ENCODE measurements at regions not wholly inside any gene's neighbourhood (a gene's known extent, or its start where the extent isn't known, plus 50 kb on each side); places are given as distances from the start of the nearest gene placed in this dataset.

GRCh38 chr5:103668281-103668680, 105.7 kb upstream of the NUDT12 start:
- peaks cover 5% of the 10 kb centered on the region for H3K4me1 ChIP-seq (ENCODE audit: insufficient read depth, low read length)
- H3K9ac ChIP-seq (ENCODE audit: low read length): no peak overlapping the region
- H2AFZ ChIP-seq (ENCODE audit: low read depth, low read length): no peak overlapping the region
- Mint-ChIP-seq H3K9me3 (ENCODE audit: unreplicated experiment) (peaks cover 2% of the 10 kb centered on the region), H3K27me3 (ENCODE audit: low read depth, unreplicated experiment) (no peaks in the 10 kb centered on the region), H3K4me3 (ENCODE audit: unreplicated experiment) (no peak overlapping the region), H3K4me1 (ENCODE audit: low read depth, unreplicated experiment) (peaks cover 8% of the 10 kb centered on the region), H3K27ac (ENCODE audit: unreplicated experiment) (no peak overlapping the region), H3K36me3 (ENCODE audit: low read depth, unreplicated experiment) (no peaks in the 10 kb centered on the region)
- no peaks in the 10 kb centered on the region for H3K79me2 ChIP-seq (ENCODE audit: insufficient read depth, low read length)
- H3K4me2 ChIP-seq (ENCODE audit: low read length): no peak overlapping the region
- H4K20me1 ChIP-seq (ENCODE audit: insufficient read depth, low read length): no peaks in the 10 kb centered on the region
- H3K9me3 ChIP-seq (ENCODE audit: insufficient read depth, low read depth, low read length): no peaks in the 10 kb centered on the region
- no peaks in the 10 kb centered on the region for H3K36me3 ChIP-seq (ENCODE audit: insufficient read depth, low read length)
- H3K27me3 ChIP-seq (ENCODE audit: insufficient read depth, low read length): no peaks in the 10 kb centered on the region
- TF ChIP-seq EZH2 (IDR thresholded peaks at IDR 0.05; ENCODE audit: insufficient read depth, low read length): no peak
- TF ChIP-seq CTCF (IDR thresholded peaks at IDR 0.05; ENCODE audit: insufficient read depth, low read depth, low read length): no peak
- H3K27ac ChIP-seq (ENCODE audit: low read depth, low read length): no peak overlapping the region
- FAIRE-seq (no peak), DNase-seq (ENCODE audit: low read depth) (no peak)
- H3K4me3 ChIP-seq (ENCODE audit: insufficient read depth, low read depth, low read length): no peak overlapping the region

- Mint-ChIP-seq H3K36me3 (ENCODE audit: low read depth, unreplicated experiment) (no peaks in the 10 kb centered on the region), H3K27me3 (ENCODE audit: low read depth, unreplicated experiment) (no peaks in the 10 kb centered on the region), H3K9me3 (ENCODE audit: unreplicated experiment) (peaks cover 8% of the 10 kb centered on the region), H3K4me3 (ENCODE audit: unreplicated experiment) (no peak overlapping the region), H3K27ac (ENCODE audit: unreplicated experiment) (peak overlapping the region; percentile 63), H3K4me1 (ENCODE audit: low read depth, unreplicated experiment) (peaks cover 8% of the 10 kb centered on the region)
- TF ChIP-seq CTCF (IDR thresholded peaks at IDR 0.05; ENCODE audit: insufficient read depth, low read depth, low read length) (no peak), EZH2 (IDR thresholded peaks at IDR 0.05; ENCODE audit: insufficient read depth, low read length) (no peak)
- Histone ChIP-seq H3K4me1 (ENCODE audit: insufficient read depth, low read length) (peaks cover 5% of the 10 kb centered on the region), H3K4me2 (ENCODE audit: low read length) (peak overlapping the region; percentile 31), H3K9me3 (ENCODE audit: insufficient read depth, low read depth, low read length) (no peaks in the 10 kb centered on the region), H3K79me2 (ENCODE audit: insufficient read depth, low read length) (no peaks in the 10 kb centered on the region), H4K20me1 (ENCODE audit: insufficient read depth, low read length) (no peaks in the 10 kb centered on the region), H3K4me3 (ENCODE audit: insufficient read depth, low read depth, low read length) (no peak overlapping the region), H3K9ac (ENCODE audit: low read length) (no peak overlapping the region), H3K36me3 (ENCODE audit: insufficient read depth, low read length) (no peaks in the 10 kb centered on the region), H2AFZ (ENCODE audit: low read depth, low read length) (no peak overlapping the region), H3K27me3 (ENCODE audit: insufficient read depth, low read length) (no peaks in the 10 kb centered on the region), H3K27ac (ENCODE audit: low read depth, low read length) (no peak overlapping the region)
- FAIRE-seq (no peak), DNase-seq (ENCODE audit: low read depth) (peak; percentile 46)
These were observed 104.5 kb upstream of the NUDT12 start for GRCh38 chr5:103667068-103667467.

GRCh38 chr5:103657301-103657700, 94.7 kb upstream of the NUDT12 start:
- TF ChIP-seq CTCF (IDR thresholded peaks at IDR 0.05; ENCODE audit: insufficient read depth, low read depth, low read length): no peak
- Histone ChIP-seq H3K9me3 (ENCODE audit: insufficient read depth, low read depth, low read length) (no peaks in the 10 kb centered on the region), H4K20me1 (ENCODE audit: insufficient read depth, low read length) (no peaks in the 10 kb centered on the region), H3K4me2 (ENCODE audit: low read length) (no peak overlapping the region), H3K79me2 (ENCODE audit: insufficient read depth, low read length) (no peaks in the 10 kb centered on the region), H3K27me3 (ENCODE audit: insufficient read depth, low read length) (no peaks in the 10 kb centered on the region), H2AFZ (ENCODE audit: low read depth, low read length) (no peak overlapping the region), H3K36me3 (ENCODE audit: insufficient read depth, low read length) (no peaks in the 10 kb centered on the region), H3K4me1 (ENCODE audit: insufficient read depth, low read length) (no peaks in the 10 kb centered on the region), H3K27ac (ENCODE audit: low read depth, low read length) (no peak overlapping the region), H3K9ac (ENCODE audit: low read length) (no peak overlapping the region), H3K4me3 (ENCODE audit: insufficient read depth, low read depth, low read length) (no peak overlapping the region)
- Mint-ChIP-seq H3K27me3 (ENCODE audit: low read depth, unreplicated experiment) (no peaks in the 10 kb centered on the region), H3K4me3 (ENCODE audit: unreplicated experiment) (no peak overlapping the region), H3K36me3 (ENCODE audit: low read depth, unreplicated experiment) (no peaks in the 10 kb centered on the region), H3K9me3 (ENCODE audit: unreplicated experiment) (peaks cover 2% of the 10 kb centered on the region), H3K4me1 (ENCODE audit: low read depth, unreplicated experiment) (no peaks in the 10 kb centered on the region), H3K27ac (ENCODE audit: unreplicated experiment) (no peak overlapping the region)
- FAIRE-seq (no peak), DNase-seq (ENCODE audit: low read depth) (no peak)

All from astrocyte (in vitro differentiated cells and primary cell).